GM23248 (cell line): ENCODE measurements at regions not wholly inside any gene's neighbourhood (a gene's known extent, or its start where the extent isn't known, plus 50 kb on each side); places are given as distances from the start of the nearest gene placed in this dataset.
A peak's percentile ranks its signal among the peaks of the same experiment; 100 is the strongest.

ENCODE experiments used
- DNase-seq: peaks from one replicate; pipeline ENCODE4 v3.0.0-alpha.2; 2015
- H2AFZ ChIP-seq: fragments of 200-600 bp; sonication (generic); 2 replicates; pipeline ENCODE4 v1.6.1; 2016; ENCODE audit warnings: antibody characterized with exemption
- H3F3A ChIP-seq: fragments of 200-600 bp; sonication (generic); 2 replicates; pipeline ENCODE4 v1.6.1; 2016; ENCODE audit warnings: mild to moderate bottlenecking, antibody characterized with exemption, mixed run types; ENCODE audit not compliant: insufficient read depth
- H3K27ac ChIP-seq: fragments of 200-600 bp; sonication (generic); 2 replicates; pipeline ENCODE4 v1.5.1; 2016; ENCODE audit warnings: mild to moderate bottlenecking
- H3K27me3 ChIP-seq: fragments of 200-600 bp; sonication (generic); replicated peaks from 2 replicates; pipeline ENCODE4 v1.6.1; 2016; ENCODE audit warnings: mild to moderate bottlenecking; ENCODE audit not compliant: insufficient read depth
- H3K36me3 ChIP-seq: fragments of 200-600 bp; sonication (generic); 2 replicates; pipeline ENCODE4 v1.6.1; 2016; ENCODE audit warnings: low read depth, mild to moderate bottlenecking
- H3K4me1 ChIP-seq: fragments of 200-600 bp; sonication (generic); 2 replicates; pipeline ENCODE4 v1.6.1; 2016; ENCODE audit warnings: mild to moderate bottlenecking; ENCODE audit not compliant: insufficient read depth
- H3K4me2 ChIP-seq: fragments of 200-600 bp; sonication (generic); one replicate; pipeline ENCODE4 v1.6.1; 2016; ENCODE audit warnings: mild to moderate bottlenecking; ENCODE audit not compliant: unreplicated experiment
- H3K4me3 ChIP-seq: fragments of 200-600 bp; sonication (generic); 2 replicates; pipeline ENCODE4 v1.5.1; 2016; ENCODE audit warnings: mild to moderate bottlenecking
- H3K79me2 ChIP-seq: fragments of 200-600 bp; sonication (generic); 2 replicates; pipeline ENCODE4 v1.6.1; 2016; ENCODE audit warnings: mild to moderate bottlenecking; ENCODE audit not compliant: insufficient read depth
- H3K9ac ChIP-seq: fragments of 200-600 bp; sonication (generic); 2 replicates; pipeline ENCODE4 v1.6.1; 2016; ENCODE audit warnings: mild to moderate bottlenecking
- H3K9me2 ChIP-seq: fragments of 200-600 bp; sonication (generic); 2 replicates; pipeline ENCODE4 v1.6.1; 2016; ENCODE audit warnings: mixed run types, mild to moderate bottlenecking, moderate library complexity; ENCODE audit not compliant: insufficient read depth
- H3K9me3 ChIP-seq: fragments of 200-600 bp; sonication (generic); one replicate; pipeline ENCODE4 v1.6.1; 2017; ENCODE audit warnings: low read depth
- H4K20me1 ChIP-seq: fragments of 200-600 bp; sonication (generic); 2 replicates; pipeline ENCODE4 v1.6.0; 2016; ENCODE audit not compliant: insufficient read depth
- EZH2 ChIP-seq: fragments of 200-600 bp; sonication (generic); IDR thresholded peaks from 2 replicates; pipeline ENCODE4 v1.6.1; 2018; ENCODE audit warnings: antibody characterized with exemption, mild to moderate bottlenecking; ENCODE audit not compliant: insufficient read depth, poor library complexity, severe bottlenecking
- EZH2phosphoT487 ChIP-seq: fragments of 200-600 bp; sonication (generic); IDR thresholded peaks from 2 replicates; pipeline ENCODE4 v1.6.1; 2018; ENCODE audit warnings: antibody characterized with exemption, moderate library complexity, mild to moderate bottlenecking, low read depth; ENCODE audit not compliant: insufficient read depth
- WGBS, 2 experiments: methylation state at CpG; one replicate each; pipeline ENCODE4 v1.1.6; 2015 to 2017; ENCODE audit warnings: low lambda C conversion rate in 2 of 2, low coverage in 1 of 2; ENCODE audit errors: missing lambda C conversion rate in 2 of 2; 5-methylcytosine and 5-hydroxymethylcytosine counted together
- in situ Hi-C: fragments of 300-500 bp; cut with MboI; formaldehyde crosslinking; loops from 2 replicates; pipeline ENCODE4 v1.15.0; 2020

DNA sequence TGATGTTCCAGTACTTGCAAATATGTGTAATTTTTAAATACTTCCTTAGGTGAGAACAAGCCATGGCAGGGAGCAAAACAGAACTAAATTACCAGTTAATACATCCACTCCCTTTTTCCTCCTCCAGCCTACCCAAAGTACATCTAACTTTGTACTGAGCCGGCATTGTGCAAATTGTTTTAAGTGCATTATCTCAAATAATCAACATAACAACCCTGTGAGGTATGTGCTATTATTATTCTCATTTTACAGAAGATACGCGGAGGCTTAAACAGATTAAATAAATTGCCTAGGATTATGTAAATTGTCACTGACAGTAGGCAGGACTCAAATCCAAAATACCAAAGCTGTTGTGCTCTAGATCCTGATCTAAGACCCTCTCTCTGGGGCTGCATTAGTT lies 55.5 kb upstream of the KLF4 start:
- Histone ChIP-seq H2AFZ (no peak overlapping the region), H3K9me2 (no peaks in the 10 kb centered on the region), H3K9ac (no peak overlapping the region), H3K27me3 (no peaks in the 10 kb centered on the region), H3K9me3 (no peaks in the 10 kb centered on the region), H3K4me3 (no peak overlapping the region), H3K27ac (no peak overlapping the region), H3F3A (peaks cover 11% of the 10 kb centered on the region; the same call in 1 of the 2 replicates), H3K79me2 (no peaks in the 10 kb centered on the region), H3K36me3 (no peaks in the 10 kb centered on the region), H3K4me1 (peaks cover 19% of the 10 kb centered on the region), H3K4me2 (no peak overlapping the region), H4K20me1 (no peaks in the 10 kb centered on the region)
- WGBS, 2 experiments, result 94 to 99% methylated on average over 3 of the region's 3 CpGs
- TF ChIP-seq EZH2phosphoT487, result no peak
- TF ChIP-seq EZH2, result no peak
- in situ Hi-C loops, result no loop called here
- no peak for DNase-seq

DNA sequence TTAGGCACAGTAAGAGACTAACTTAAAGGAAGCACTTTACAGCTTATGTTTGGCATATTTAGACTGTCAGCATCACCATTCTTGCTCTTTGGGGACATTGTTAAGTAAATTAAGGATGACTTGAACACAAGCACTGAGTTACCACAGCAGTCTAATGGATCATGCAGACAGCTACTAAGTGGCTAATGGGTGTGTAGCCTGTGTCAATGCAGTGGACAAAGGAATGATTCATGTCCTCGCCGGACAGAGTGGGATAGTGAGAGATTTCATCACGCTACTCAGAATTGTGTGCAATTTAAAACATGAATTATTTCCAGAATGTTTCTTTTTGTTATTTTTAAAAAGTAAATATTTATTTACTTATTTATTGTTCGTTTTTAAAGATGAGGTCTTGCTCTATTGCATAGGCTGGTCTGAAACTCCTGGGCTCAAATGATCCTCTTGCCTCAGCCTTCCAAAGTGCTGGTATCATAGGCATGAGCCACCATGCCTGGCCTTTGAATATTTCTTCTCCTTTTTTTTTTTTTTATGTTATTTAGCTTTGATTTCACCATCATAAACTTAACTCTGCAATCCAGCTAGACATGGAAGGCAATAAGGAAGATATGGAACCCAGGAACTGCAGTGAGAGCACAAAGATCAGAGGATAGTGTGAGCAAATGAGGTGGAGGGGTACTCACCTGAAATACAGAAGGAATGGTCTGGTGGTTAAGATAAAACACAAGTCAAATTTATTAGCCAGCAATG lies 53.0 kb upstream of the KLF4 start:
- H3K79me2 ChIP-seq, result no peaks in the 10 kb centered on the region
- no peaks in the 10 kb centered on the region for H3K27me3 ChIP-seq
- H3K9me2 ChIP-seq, result no peaks in the 10 kb centered on the region
- no peak overlapping the region for H3K4me3 ChIP-seq
- H3F3A ChIP-seq, result no peaks in the 10 kb centered on the region
- no peak overlapping the region for H3K27ac ChIP-seq
- H3K4me2 ChIP-seq, result no peak overlapping the region
- H3K9me3 ChIP-seq, result no peaks in the 10 kb centered on the region
- peaks cover under 1% of the 10 kb centered on the region for H3K4me1 ChIP-seq
- no peak overlapping the region for H3K9ac ChIP-seq
- H3K36me3 ChIP-seq, result no peaks in the 10 kb centered on the region
- TF ChIP-seq EZH2 (no peak), EZH2phosphoT487 (no peak)
- H2AFZ ChIP-seq, result no peak overlapping the region
- peak; percentile 23 for DNase-seq
- WGBS, 2 experiments, result 62 to 69% methylated on average over 4 of the region's 4 CpGs
- in situ Hi-C loops, result no loop called here
- H4K20me1 ChIP-seq, result no peaks in the 10 kb centered on the region

DNA sequence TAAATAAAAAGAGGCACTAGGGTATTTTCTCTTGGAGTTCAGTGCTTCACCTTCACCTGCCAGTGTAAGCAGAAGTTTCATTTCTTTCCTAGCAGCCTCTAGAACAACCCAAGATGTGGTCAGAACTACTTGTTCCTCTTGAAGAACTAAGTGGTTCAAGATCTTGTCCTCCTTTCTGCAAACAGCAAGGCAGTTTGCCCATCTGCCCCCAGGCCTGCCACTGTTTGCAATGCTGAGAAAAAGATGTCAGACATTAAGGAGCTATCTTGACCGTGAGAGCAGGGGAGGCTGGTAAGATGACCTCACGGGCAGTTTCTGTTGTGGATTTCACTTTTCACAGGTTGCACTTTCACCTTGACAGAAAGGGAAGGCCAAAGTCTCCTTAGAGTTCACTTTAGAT lies 52.0 kb upstream of the KLF4 start:
- no peaks in the 10 kb centered on the region for H3K9me2 ChIP-seq
- no peak overlapping the region for H2AFZ ChIP-seq
- 62 to 65% methylated on average over 2 of the region's 2 CpGs for WGBS, 2 experiments
- no peaks in the 10 kb centered on the region for H3K4me1 ChIP-seq
- no peak overlapping the region for H3K27ac ChIP-seq
- H3K27me3 ChIP-seq, result no peaks in the 10 kb centered on the region
- DNase-seq, result no peak
- TF ChIP-seq EZH2, result no peak
- TF ChIP-seq EZH2phosphoT487, result no peak
- no peak overlapping the region for H3K4me2 ChIP-seq
- H3K9ac ChIP-seq, result no peak overlapping the region
- H3F3A ChIP-seq, result no peaks in the 10 kb centered on the region
- H4K20me1 ChIP-seq, result no peaks in the 10 kb centered on the region
- no peaks in the 10 kb centered on the region for H3K36me3 ChIP-seq
- H3K9me3 ChIP-seq, result no peaks in the 10 kb centered on the region
- in situ Hi-C loops, result no loop called here
- H3K79me2 ChIP-seq, result no peaks in the 10 kb centered on the region
- no peak overlapping the region for H3K4me3 ChIP-seq

DNA sequence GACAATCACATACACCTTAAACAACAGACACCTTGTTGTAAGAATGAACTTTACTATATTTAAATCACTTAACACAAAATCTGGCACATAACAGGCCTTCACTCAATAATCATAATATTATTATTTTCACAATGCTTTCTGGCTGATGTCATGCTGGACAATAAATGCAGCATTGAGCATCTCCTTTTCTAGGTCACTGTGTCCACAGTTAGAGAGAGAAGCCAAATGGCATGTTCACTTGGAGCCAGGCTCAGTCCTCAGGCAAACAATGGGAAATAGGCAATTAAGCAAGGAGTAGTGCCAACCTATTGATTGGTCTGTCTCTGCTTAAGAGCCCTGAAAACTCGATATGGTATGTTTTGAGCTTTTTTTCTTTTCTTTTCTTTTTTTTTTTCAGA lies 50.6 kb upstream of the KLF4 start:
- Histone ChIP-seq H3K4me1 (no peaks in the 10 kb centered on the region), H3K27me3 (no peaks in the 10 kb centered on the region), H3K79me2 (no peaks in the 10 kb centered on the region), H3K9me2 (no peaks in the 10 kb centered on the region), H3K4me2 (no peak overlapping the region), H4K20me1 (no peaks in the 10 kb centered on the region), H3K9me3 (no peaks in the 10 kb centered on the region), H3K4me3 (no peak overlapping the region), H3K27ac (no peak overlapping the region), H3F3A (no peaks in the 10 kb centered on the region), H2AFZ (no peak overlapping the region), H3K36me3 (no peaks in the 10 kb centered on the region), H3K9ac (no peak overlapping the region)
- TF ChIP-seq EZH2phosphoT487 (no peak), EZH2 (no peak)
- 36 to 58% methylated on average over 1 of the region's 1 CpG for WGBS, 2 experiments
- in situ Hi-C loops, result no loop called here
- DNase-seq, result peak; percentile 7
